HG03439 (cell line): ENCODE measurements at regions not wholly inside any gene's neighbourhood (a gene's known extent, or its start where the extent isn't known, plus 50 kb on each side); places are given as distances from the start of the nearest gene placed in this dataset.
A peak's percentile ranks its signal among the peaks of the same experiment; 100 is the strongest.
"Not testable (repeated sequence)": the region's sequence is repeated elsewhere in the genome, so short reads cannot be mapped to it uniquely, and the experiment has no call there.

Experiments used
- ATAC-seq: cut with Tn5 transposase; IDR thresholded peaks from one replicate; pipeline ENCODE4 v1.9.1; 2021; ENCODE audit warnings: mild to moderate bottlenecking, moderate library complexity; ENCODE audit not compliant: unreplicated experiment

DNA sequence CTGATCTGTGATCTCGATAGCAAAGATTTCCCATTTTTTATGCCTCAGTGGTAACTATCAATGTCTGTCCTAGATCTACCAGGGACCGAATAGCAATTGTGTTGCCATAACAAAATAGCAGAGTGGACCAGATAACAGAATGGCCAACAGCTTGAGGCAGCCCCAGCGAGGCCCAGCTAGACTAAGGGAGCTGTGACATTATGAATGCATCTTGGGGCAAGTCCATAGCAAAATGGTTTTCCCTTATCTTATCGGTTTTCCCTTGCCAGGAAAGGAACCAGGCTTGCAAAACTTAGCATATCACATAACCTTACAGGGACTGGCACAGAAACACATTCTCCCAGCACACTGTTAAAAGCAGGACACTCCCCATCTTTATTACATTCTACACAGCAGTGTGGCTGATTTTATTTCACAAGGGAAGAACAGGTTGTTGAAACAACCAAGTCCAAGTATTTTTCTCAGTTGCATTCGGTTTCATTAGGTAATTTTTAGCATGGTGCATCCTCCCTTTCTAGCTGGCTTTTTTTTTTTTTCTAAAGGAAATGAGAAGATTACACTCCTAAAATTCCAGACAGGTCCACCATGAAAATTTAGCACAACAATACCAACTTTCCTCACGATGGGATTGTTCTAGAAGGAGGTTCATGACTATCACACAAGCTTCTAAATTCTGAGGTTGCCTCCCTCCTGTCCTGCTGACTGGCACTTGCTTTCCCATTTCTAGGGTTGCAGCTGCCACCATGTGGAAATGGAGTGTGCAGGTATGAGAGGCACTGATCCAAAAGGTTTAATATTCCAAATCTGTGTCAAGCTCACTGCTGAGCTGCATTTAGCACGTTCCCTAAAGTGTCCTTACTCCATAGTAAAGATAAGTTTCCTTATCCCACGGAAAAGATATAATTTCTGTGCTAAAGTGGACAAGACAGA lies 97.0 kb upstream of the SLC35G4 start:
- no peak for ATAC-seq

DNA sequence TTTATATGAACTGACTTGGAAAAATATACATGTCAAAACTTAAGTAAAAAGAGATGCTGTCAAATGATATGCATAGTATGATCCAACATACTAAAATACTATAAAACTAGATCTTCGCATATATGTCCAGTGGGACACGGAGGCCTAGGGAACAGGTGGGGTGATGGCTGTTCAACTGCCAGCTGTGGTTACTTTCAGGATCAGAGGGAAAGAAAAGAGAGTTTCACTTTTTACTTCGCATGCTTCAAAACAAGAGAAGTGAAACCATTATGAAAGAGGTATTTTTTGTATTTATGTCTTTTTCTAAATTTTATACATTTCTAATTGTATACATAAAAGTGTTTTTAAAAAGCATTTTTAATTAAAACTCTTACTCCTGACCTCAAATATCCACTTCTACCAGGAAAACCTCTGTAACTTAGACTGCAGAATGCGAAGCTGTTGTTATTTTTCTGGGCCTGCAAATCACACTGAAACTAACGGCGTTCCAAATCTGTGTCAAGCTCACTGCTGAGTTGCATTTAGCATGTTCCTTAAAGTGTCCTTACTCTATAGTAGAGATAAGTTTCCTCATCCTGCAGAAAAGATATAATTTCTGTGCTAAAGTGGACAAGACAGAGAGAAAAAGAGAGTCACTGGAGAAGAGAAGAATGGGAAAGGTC lies 97.8 kb upstream of the SLC35G4 start:
- peak; percentile 80 for ATAC-seq

DNA sequence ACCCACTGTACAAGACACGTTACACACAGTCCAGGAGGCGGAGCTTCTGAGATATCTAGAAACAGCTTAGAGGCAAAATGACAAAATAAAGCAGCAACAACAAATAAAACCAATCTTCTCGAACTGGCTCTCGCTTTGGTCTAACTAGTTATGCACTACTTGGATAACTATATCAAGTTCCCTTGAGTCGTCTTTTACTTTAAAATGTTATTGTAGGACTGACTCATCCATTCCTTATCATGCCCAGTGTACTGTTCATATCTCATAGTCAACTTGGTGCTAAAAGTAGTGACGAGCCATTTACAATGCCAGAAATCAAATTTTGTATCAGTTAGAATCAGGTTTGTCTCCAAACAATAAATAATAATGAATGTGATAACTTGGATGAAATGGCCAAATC lies 102.5 kb upstream of the SLC35G4 start:
- no peak for ATAC-seq

GRCh38 chr18:11505993-11506392 lies 103.4 kb upstream of the SLC35G4 start:
- ATAC-seq, result no peak

GRCh38 chr18:11504962-11505361 lies 104.4 kb upstream of the SLC35G4 start:
- no peak for ATAC-seq

- no peak for ATAC-seq
These were observed 107.0 kb upstream of the SLC35G4 start for GRCh38 chr18:11502368-11502767.

DNA sequence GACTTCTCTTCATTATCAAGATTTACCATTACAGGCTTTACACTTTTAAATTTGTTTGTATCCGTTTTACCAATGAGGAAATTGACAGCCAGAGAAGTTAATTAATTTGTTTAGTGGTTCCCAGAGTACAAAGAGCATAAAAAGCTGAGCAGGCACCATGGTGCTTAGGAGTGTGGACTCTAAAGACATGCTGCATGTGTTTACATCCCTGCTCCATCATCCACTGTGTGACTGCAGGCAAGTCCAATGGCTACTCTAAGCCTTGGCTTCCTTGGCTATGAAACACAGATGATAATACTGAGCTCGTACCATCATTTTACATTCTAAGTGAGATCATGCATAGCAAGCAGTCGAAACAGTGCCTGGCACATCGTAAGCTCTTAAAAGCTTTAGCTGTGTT lies 108.0 kb upstream of the SLC35G4 start:
- ATAC-seq, result no peak

DNA sequence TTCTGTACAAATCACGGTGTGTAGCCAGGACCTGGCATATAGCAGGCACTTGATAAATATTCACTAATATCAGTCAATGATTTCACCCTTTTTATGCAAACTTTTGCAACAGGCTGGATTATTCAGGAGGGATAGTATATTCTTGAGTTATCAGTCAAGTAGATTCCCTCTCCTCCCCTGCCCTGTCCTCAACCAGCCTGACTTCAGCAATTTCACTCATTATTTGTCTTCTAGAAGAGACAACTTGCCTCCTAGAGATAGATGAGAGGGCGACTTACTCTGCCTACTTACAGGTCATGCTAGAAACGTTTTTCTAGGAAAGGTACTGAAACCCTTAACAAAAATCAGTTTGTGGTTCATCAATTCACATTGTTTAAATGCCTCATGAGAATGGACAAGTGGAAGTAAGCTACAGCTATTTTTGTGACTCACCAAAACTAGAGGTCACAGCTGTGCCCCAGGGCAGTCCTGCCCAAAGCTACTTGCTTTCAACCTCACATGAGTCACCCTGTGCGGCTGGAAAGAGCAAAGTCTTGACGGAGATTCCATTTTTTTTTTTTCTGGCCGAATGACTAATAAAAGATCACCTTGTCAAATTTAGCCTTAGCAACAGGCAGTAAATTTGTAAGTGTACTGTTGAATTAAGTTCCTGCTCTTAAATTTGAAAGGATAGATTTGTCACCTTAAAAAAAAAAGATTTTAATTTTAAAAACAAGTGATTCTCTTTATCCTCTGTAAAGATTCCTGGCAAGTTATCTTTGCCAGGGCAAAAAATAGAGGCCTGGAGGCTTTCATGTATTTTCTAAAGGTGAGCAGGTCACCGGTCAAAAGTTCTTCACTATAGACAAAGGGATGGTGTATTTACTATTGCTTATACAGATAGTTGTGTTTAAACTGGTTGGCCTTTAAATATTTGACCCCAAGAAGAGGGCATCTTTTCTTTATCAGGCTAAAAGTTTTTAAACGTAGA lies 109.0 kb upstream of the SLC35G4 start:
- no peak for ATAC-seq

DNA sequence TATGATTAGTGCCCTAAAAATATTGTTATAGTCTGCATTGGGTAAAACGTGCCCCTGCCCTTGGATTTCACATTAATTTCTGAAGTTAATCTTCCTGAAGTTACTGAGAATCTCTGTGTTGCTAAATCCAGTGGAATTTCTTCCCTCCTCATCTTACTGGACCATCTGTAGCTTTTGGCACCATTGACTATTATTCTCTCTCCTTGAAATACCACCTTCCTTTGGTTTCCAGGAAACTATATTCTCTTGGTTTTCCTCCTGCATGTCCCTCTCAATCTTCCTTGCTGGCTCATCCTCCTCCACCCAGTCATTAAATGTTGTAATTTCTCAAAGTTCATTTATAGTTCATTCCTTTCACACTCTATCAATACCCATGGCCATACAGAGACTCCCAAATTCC lies 110.6 kb upstream of the SLC35G4 start:
- no peak for ATAC-seq

DNA sequence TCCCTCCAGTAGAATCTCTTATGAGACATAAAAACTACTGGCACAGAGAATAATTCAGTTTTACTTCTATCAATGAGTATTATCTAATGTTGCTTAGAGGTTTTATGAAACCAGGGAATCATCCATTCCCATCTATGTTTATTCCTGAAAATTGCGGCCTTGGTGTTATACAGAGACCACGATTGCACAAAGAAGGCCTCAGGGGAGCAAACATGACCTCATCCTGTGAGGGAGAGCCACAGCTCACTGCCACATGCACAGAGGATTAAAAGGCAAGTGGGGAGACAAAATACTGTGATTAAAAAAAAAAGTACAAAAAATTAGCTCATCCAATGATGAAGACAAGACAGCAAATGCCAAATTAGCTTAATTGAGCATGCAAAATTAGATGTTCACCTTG lies 111.8 kb upstream of the SLC35G4 start:
- ATAC-seq, result no peak

- no peak for ATAC-seq
These were observed 112.7 kb upstream of the SLC35G4 start for GRCh38 chr18:11496526-11497172.

GRCh38 chr18:11495441-11495840 lies 114.0 kb upstream of the SLC35G4 start:
- no peak for ATAC-seq

DNA sequence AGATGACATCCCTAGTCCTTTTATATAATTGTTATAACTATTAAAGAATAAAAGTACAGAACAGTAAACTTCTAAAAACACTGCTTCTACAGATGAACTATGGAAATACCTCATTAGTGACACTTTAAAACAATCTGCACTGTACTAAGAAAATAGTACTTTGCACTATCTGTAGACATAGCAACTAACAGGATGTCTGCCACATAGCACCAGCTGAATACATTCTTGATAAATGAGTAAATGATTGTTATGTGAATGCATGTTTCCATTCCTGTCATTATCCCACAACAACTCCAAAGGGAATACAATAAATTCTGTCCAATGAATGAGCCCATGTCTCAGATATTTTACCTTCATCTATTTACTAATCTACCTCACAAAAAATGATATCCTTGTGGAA lies 115.3 kb upstream of the SLC35G4 start:
- no peak for ATAC-seq

GRCh38 chr18:11489266-11489899 lies 120.0 kb upstream of the SLC35G4 start:
- ATAC-seq, result no peak

DNA sequence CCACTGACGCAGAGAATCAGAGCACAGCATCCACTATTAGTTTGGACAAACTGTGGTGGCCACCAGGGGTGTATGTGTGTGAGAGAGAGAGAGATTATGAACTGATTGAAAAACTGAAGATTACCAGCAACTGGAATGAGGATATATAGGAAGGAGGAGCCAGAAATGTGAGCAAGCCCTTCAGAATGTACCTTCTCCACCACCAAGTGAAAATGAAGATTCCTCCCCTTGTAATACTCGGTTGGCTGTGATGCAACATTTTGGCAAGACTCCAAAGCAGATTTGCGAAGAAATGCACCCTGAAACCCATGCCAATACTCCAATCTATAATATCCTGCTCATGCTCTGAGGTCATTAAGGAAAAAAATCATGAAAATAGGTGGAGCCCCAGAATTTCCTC lies 121.2 kb upstream of the SLC35G4 start:
- no peak for ATAC-seq

DNA sequence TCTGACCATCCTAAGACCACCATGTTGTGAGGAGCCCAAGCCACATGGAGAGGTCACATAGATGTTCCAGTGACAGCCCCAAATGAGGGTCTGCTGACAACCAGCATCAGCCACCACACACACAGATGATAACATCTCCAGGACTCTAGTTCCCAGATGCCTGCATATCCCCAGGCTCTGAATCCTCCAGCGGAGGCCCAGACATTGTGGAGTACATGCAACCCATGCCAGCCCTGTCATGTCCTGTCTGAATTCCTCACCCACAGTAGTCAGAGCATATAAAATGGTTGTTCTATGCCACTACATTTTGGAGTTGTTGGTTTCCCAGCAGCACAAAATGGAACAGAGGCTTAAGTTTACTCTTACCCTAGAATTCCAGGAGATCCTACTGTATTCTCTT lies 122.0 kb upstream of the SLC35G4 start:
- ATAC-seq, result no peak

DNA sequence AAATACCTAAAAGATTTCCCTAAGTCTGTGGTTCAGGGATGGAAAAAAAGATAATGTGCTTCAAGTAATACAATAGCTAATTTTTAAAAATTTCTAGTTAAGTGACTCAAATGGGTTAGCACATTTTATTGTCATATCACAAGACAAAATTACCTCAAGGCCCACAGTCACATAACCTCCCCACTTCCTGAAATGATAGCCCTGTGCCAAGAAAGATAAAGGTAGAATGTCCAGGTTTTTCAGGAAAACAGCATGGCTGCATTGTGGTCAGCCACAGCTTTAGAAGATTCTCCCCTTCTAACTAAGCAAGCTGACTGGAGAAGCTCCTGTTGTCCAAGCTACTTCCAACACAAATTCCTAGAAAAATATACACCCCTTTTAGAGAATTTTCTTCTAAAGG lies 127.1 kb upstream of the SLC35G4 start:
- no peak for ATAC-seq

GRCh38 chr18:11480692-11481091 lies 128.7 kb upstream of the SLC35G4 start:
- no peak for ATAC-seq

DNA sequence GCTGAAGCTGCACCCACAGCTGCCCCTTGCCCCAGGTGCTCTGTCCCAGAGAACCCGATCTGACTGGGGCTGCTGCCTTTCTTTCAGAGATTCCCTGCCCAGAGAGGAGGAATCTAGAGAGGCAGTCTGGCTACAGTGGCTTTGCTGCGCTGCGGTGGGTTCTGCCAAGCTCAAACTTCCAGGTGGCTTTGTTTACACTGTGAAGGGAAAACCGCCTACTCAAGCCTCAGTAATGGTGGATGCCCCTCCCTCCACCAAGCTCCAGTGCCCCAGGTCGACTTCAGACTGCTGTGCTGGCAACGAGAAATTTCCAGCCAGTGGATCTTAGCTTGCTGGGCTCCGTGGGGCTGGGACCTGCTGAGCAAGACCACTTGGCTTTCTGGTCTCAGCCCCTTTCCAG lies 130.4 kb upstream of the SLC35G4 start:
- ATAC-seq, result not testable (repeated sequence)

DNA sequence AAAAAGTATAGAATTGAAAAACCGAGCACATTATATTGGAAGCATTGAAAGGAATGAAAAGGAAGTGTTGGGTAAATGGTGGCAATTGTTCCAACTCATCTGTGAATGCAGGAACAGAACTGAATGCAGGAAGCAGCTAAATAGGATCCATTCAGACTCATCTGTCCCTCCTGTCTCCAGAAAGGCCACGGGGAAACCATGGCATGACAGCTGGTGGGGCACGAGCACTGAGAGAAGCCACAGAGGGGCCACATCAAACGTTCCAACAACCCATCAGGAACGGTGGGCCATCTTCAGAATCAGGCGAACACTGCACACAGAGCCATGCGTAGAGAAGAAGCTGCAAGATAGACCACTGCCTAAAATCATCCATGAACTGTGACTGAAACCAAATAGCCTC lies 138.5 kb upstream of the SLC35G4 start:
- no peak for ATAC-seq
